HG02610 (cell line): ENCODE measurements at regions not wholly inside any gene's neighbourhood (a gene's known extent, or its start where the extent isn't known, plus 50 kb on each side); places are given as distances from the start of the nearest gene placed in this dataset.
"Not testable (repeated sequence)": the region's sequence is repeated elsewhere in the genome, so short reads cannot be mapped to it uniquely, and the experiment has no call there.

Source experiments
- ATAC-seq: cut with Tn5 transposase; IDR thresholded peaks from one replicate; pipeline ENCODE4 v1.9.1; 2021; ENCODE audit warnings: mild to moderate bottlenecking, moderate library complexity; ENCODE audit not compliant: unreplicated experiment

DNA sequence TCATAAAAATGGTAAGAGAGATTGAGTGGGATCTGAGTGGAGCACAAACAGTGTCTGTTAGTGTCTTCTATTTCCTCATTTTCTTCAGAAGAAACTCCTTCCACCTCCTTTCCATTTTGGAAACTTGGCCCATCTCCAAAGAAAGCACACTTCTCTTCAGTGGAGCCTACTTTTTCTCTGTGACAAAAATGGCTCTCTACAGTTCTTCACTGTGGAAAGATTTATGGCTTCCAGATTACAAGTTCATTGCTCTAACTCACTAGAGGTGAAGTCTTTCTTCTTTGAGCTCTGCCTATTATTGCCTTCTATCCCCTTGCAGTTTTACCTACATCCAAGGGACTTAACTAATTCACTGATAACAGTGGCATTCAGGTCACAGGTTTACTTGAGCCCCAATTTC is 325.8 kb downstream of the ANTXR2 start:
- no peak for ATAC-seq

- ATAC-seq: no peak
Observed at GRCh38 chr4:79743014-79743413, 330.0 kb downstream of the ANTXR2 start.

DNA sequence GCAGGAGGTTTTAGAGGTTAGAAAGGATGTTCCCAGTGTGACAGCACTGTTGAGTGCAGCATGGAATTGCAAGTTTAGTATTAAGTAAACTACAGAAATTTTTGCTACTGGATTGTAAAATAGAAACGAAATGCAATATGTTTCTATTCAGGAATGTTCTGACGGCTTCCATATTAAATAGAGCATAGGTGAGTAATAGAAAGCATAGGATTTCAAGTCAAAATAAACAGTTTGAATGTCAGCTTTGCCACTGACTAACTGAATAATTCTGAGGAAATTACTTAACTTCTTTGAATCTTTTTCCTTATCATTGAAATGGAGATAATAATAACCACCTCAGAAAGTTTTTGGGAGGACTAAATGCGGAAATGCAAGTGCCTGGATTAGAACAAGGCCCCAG is 331.9 kb upstream of the GK2 start:
- ATAC-seq: no peak

- ATAC-seq: no peak
Observed at GRCh38 chr4:79723507-79723906, 315.5 kb upstream of the GK2 start.

- ATAC-seq: no peak
Observed at GRCh38 chr4:79700356-79700755, 292.3 kb upstream of the GK2 start.

DNA sequence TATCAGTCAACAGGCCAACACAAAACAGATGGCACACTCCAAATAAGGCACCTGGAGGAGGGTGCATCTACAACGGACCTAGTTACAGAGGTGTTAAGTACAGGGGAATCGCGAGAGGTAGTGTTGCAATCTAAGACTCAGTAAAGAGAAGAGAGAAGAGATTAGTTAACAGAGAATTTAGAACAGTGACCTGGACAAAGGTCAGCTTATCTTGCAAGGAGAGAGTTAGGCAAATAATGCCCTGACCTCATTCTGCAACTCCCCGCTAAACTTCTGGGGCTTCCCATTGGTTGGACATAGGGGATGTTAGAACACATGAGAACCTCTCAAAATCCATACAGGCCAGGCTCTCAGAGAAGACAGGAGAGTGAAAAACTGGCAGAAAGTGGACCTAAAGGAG is 289.4 kb upstream of the GK2 start:
- ATAC-seq: no peak

GRCh38 chr4:79696534-79696933 is 288.5 kb upstream of the GK2 start:
- ATAC-seq: not testable (repeated sequence)

DNA sequence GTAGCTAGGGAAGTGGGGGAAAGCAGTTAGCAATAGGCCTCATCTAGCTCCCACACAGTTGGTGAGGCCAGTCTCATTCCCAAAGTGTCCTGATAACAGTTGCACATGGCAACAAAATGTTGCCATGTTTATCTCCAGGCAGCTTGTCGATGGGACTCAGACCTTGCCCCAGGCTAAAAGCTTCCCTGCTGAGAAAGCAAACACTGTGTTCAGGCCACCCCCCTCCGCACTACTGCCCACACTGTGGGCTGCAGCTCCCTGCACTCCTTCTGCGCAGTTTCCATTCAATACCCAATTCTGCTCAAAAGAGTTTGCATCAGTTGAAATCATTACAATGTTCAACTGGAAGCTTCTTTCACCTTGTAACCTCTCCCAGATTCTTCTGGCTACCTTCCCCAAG is 287.8 kb upstream of the GK2 start:
- ATAC-seq: no peak

DNA sequence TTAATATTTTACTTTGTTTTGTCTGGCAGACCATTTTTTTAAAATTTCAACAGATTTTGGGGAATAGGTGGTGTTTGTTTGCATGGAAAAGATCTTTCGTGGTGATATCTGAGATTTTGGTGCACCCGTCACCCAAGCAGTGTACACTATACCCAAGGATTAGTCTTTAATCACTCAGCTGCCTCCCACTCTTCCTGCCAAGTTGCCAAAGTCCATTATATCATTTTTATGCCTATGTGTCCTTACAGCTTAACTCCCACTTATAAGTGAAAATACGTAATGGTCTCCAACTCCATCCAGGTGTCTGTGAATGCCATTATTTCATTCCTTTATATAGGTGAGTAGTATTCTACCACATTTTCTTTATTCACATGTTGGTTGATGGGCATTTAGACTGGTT is 281.7 kb upstream of the GK2 start:
- no peak for ATAC-seq

- no peak for ATAC-seq
Observed at GRCh38 chr4:79688691-79689090, 280.7 kb upstream of the GK2 start.

DNA sequence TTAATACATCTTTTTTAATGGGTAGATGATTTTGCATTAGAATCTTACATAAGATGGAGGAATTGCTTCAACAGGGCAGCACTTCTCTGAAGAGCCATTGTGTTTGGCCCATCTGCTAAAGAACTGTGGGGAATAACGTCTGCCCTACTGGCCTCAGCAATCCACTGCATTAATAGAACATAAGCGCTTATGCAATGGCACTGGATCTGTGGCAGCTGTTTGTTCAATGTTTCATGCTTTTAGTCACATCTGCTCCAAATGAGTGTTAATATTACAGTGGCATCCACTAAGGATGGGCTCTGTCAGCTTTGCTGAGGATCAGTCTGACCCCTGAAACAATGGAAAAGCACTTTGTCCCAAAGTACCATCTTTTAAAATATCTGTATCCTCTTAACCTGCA is 279.0 kb upstream of the GK2 start:
- ATAC-seq: no peak

DNA sequence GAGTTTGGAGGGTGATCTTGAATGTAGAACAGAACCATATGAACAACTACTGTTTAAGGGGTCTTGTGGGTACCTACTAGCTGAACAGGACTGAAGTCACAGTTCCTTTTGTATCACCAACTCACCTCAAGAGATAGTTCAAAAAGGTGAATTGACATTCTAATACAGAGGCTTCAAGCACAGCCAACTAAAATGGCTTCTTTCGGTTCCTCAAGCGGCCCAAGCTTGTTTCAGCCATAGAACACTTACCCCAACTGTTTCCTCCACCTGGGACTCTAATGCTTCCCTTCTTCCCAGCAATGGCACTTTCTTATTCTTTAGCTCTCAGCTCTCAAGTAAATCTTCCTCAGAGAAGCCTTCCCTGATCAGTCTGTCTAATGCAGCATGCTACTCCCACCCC is 277.5 kb upstream of the GK2 start:
- ATAC-seq: no peak

DNA sequence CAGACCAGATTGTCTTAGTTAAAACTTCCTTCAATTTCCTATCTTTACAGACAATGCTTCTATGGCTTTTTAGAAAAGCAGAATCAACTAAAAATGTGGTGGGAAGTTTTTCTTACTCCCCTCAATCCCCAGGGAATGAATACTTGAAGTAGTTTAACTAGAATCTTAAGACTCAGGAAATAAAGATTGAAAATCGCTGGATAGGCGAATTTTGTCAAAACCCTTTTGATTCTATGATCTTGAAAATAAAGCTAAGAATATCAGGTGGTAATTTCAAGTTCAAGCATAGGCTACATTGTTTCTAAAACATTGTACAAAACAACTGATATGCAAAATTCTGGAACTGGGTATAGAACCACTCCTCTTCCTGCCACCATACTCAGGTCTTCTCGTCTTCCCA is 276.5 kb upstream of the GK2 start:
- no peak for ATAC-seq

GRCh38 chr4:79682801-79683530 is 274.9 kb upstream of the GK2 start:
- ATAC-seq: no peak

- ATAC-seq: no peak
Observed at GRCh38 chr4:79682161-79682560, 274.1 kb upstream of the GK2 start.

DNA sequence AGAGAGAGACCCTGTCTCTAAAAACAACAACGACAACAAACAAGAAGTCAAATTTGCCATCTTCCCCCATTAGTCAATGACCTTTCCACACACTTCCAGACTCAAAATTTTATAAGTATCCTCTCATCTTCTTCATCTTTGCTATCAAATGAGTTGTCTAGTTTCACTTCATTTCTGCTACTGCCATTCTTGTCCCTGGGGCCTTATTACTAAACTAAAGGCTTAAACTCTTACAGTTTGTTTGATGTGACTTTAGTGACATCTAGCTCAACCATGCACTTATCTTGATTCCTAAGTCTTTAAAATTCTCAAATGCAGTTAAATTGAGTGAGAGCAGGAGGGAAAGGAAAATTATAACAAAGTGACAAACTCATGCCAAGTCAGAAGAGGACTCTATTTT is 271.8 kb upstream of the GK2 start:
- ATAC-seq: no peak

- no peak for ATAC-seq
Observed at GRCh38 chr4:79678472-79679202, 270.6 kb upstream of the GK2 start.

GRCh38 chr4:79676705-79677104 is 268.7 kb upstream of the GK2 start:
- no peak for ATAC-seq

DNA sequence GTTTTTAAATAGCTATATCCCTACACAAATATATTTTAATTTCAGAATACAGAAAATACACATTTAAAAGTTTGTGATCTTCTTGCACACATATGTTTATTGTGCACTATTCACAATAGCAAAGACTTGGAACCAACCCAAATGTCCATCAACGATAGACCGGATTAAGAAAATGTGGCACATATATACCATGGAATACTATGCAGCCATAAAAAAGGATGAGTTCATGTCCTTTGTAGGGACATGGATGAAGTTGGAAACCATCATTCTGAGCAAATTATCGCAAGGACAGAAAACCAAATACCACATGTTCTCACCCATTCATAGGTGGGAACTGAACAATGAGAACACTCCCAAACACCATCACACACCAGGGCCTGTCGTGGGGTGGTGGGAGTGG is 266.9 kb upstream of the GK2 start:
- ATAC-seq: not testable (repeated sequence)

GRCh38 chr4:79673898-79674297 is 265.9 kb upstream of the GK2 start:
- no peak for ATAC-seq

- no peak for ATAC-seq
Observed at GRCh38 chr4:79673377-79673776, 265.3 kb upstream of the GK2 start.

- no peak for ATAC-seq
Observed at GRCh38 chr4:79666875-79667274, 258.8 kb upstream of the GK2 start.

DNA sequence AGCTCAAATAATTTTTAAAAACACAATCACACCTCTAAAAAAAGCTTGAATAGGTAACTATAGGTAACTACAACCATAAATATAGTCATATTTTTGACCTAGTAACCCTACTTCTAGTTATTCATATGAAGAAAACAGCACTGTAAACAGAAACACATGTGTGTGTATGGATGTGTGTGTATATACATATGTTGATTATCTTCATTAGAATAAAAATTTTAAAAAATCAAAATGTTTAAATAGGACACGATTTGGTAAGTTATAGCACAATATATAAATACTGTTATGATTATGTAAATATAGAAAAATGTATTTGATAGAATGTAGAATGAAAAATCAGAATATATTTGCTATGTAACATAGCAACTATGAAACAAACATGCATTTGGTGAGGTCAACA is 258.1 kb upstream of the GK2 start:
- no peak for ATAC-seq
